Hepatocyte (in vitro differentiated cells): ENCODE measurements at regions not wholly inside any gene's neighbourhood (a gene's known extent, or its start where the extent isn't known, plus 50 kb on each side); places are given as distances from the start of the nearest gene placed in this dataset.

Experiments
- DNase-seq: peaks from one replicate; pipeline ENCODE4 v3.0.0-alpha.2; 2016; ENCODE audit warnings: low spot score
- H2AFZ ChIP-seq: fragments of 200-600 bp; sonication (generic); 2 replicates; pipeline ENCODE4 v1.6.0; 2016; ENCODE audit warnings: antibody characterized with exemption, mild to moderate bottlenecking
- H3K27ac ChIP-seq: fragments of 200-600 bp; sonication (generic); 2 replicates; pipeline ENCODE4 v1.5.1; 2016; ENCODE audit warnings: mild to moderate bottlenecking
- H3K27me3 ChIP-seq: fragments of 200-600 bp; sonication (generic); 2 replicates; pipeline ENCODE4 v1.6.1; 2016
- H3K36me3 ChIP-seq: fragments of 200-600 bp; sonication (generic); replicated peaks from 2 replicates; pipeline ENCODE4 v1.5.1; 2016; ENCODE audit warnings: low read depth; ENCODE audit not compliant: insufficient read depth
- H3K4me1 ChIP-seq: fragments of 200-600 bp; sonication (generic); 2 replicates; pipeline ENCODE4 v1.5.1; 2016; ENCODE audit warnings: mild to moderate bottlenecking, moderate library complexity; ENCODE audit not compliant: insufficient read depth
- H3K4me2 ChIP-seq: fragments of 200-600 bp; sonication (generic); 2 replicates; pipeline ENCODE4 v1.6.0; 2016
- H3K4me3 ChIP-seq: fragments of 200-600 bp; sonication (generic); 2 replicates; pipeline ENCODE4 v1.5.1; 2016; ENCODE audit warnings: mild to moderate bottlenecking
- H3K79me2 ChIP-seq: fragments of 200-600 bp; sonication (generic); 2 replicates; pipeline ENCODE4 v1.6.0; 2017; ENCODE audit warnings: mild to moderate bottlenecking
- H3K9me2 ChIP-seq: fragments of 200-600 bp; sonication (generic); replicated peaks from 2 replicates; pipeline ENCODE4 v1.6.0; 2017; ENCODE audit warnings: mild to moderate bottlenecking; ENCODE audit not compliant: insufficient read depth
- H3K9me3 ChIP-seq: fragments of 200-600 bp; sonication (generic); 2 replicates; pipeline ENCODE4 v1.5.1; 2016; ENCODE audit warnings: low read depth, mild to moderate bottlenecking
- H4K20me1 ChIP-seq: fragments of 200-600 bp; sonication (generic); 2 replicates; pipeline ENCODE4 v1.6.0; 2016; ENCODE audit warnings: mild to moderate bottlenecking; ENCODE audit not compliant: insufficient read depth, poor library complexity, severe bottlenecking
- EZH2 ChIP-seq: fragments of 200-600 bp; sonication (generic); IDR thresholded peaks from 2 replicates; pipeline ENCODE4 v1.6.1; 2016; ENCODE audit warnings: antibody characterized with exemption, mild to moderate bottlenecking, borderline replicate concordance
- EZH2phosphoT487 ChIP-seq: fragments of 200-600 bp; sonication (generic); IDR thresholded peaks from one replicate; pipeline ENCODE4 v1.6.1; 2018; ENCODE audit warnings: antibody characterized with exemption, mild to moderate bottlenecking, low read depth, moderate library complexity; ENCODE audit not compliant: unreplicated experiment, severe bottlenecking
- WGBS: methylation state at CpG from one replicate; pipeline ENCODE4 v1.1.6; 2016; ENCODE audit warnings: low lambda C conversion rate; ENCODE audit errors: missing lambda C conversion rate; 5-methylcytosine and 5-hydroxymethylcytosine counted together
- TF ChIP-seq, protein P1 (sequence below): fragments of 200-600 bp; sonication (generic); IDR thresholded peaks from 2 replicates; pipeline ENCODE4 v1.5.1; 2016; ENCODE audit warnings: antibody characterized with exemption, mild to moderate bottlenecking; ENCODE audit not compliant: poor library complexity

DNA sequence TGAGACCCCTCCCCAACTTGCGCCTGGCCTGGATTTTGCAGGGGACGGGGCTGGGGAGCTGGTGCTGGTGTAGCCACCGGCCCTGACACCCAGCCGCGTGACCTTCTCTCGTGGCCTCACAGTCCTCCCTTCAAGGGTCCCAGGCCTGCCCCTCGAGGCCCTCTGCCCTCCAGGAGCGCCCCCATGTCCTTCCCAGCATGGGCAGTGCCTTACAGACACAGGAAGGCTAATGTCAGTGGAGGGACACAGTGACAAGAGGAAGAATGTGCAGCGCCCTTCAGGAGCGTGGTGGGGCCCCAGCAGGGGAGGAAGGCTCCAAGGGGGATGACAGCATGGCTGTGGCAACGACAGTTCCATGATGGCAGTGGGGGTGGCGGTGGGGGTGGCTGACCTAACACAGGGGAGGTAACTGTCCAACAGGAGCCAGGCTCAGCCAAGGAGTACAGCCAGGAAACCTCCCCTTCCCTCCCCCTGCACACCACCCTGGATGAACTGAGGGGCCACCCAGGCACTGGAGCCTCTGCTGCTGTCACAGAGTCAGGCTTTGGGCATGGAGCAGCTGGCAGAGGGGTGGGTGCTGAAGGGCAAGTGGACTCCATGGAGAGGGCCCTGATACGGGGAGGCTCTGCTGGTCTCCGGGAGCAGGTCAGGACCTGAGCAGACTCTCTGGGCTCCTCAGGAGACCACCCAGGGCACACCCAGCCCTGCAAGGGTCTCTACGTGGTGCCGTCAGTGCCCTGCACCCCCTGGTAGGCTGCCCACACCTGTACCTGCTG, 76.0 kb upstream of the RET start:
- H3K4me3 ChIP-seq = no peak overlapping the region
- no peak overlapping the region for H2AFZ ChIP-seq
- whole genome bisulfite sequencing = 88% methylated on average over 16 of the region's 16 CpGs
- no peak for DNase-seq
- H3K79me2 ChIP-seq = no peaks in the 10 kb centered on the region
- H4K20me1 ChIP-seq = no peaks in the 10 kb centered on the region
- H3K4me1 ChIP-seq = no peaks in the 10 kb centered on the region
- H3K9me2 ChIP-seq = no peaks in the 10 kb centered on the region
- H3K27me3 ChIP-seq = no peaks in the 10 kb centered on the region
- H3K4me2 ChIP-seq = no peak overlapping the region
- no peaks in the 10 kb centered on the region for H3K36me3 ChIP-seq
- no peak overlapping the region for H3K27ac ChIP-seq
- H3K9me3 ChIP-seq = no peaks in the 10 kb centered on the region
- TF ChIP-seq EZH2 (no peak), EZH2phosphoT487 (no peak)
- TF ChIP-seq, protein P1, sequence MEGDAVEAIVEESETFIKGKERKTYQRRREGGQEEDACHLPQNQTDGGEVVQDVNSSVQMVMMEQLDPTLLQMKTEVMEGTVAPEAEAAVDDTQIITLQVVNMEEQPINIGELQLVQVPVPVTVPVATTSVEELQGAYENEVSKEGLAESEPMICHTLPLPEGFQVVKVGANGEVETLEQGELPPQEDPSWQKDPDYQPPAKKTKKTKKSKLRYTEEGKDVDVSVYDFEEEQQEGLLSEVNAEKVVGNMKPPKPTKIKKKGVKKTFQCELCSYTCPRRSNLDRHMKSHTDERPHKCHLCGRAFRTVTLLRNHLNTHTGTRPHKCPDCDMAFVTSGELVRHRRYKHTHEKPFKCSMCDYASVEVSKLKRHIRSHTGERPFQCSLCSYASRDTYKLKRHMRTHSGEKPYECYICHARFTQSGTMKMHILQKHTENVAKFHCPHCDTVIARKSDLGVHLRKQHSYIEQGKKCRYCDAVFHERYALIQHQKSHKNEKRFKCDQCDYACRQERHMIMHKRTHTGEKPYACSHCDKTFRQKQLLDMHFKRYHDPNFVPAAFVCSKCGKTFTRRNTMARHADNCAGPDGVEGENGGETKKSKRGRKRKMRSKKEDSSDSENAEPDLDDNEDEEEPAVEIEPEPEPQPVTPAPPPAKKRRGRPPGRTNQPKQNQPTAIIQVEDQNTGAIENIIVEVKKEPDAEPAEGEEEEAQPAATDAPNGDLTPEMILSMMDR = no peak

DNA sequence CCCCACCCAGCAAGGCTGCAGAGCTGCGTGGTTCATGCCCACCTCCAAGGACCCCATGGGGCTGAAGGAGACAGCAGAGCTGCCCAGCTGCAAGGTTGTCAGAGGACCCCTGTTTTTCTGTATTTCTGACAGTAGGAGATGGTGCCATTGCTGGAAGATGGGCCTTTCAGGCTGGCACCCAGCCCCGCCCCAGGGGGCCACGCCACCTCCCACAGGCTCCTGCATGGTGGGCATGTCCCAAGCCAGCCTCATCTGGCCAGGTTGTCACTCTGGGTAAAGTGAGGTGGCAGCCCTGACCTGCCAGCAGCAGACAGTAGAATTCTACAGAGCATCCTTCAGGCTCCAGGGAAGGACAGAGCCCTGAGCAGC, 75.5 kb upstream of the RET start:
- no peak for DNase-seq
- H3K4me3 ChIP-seq = no peak overlapping the region
- no peak for TF ChIP-seq EZH2
- TF ChIP-seq EZH2phosphoT487 = no peak
- no peaks in the 10 kb centered on the region for H3K9me3 ChIP-seq
- no peaks in the 10 kb centered on the region for H3K4me1 ChIP-seq
- no peaks in the 10 kb centered on the region for H3K36me3 ChIP-seq
- no peak overlapping the region for H2AFZ ChIP-seq
- no peaks in the 10 kb centered on the region for H4K20me1 ChIP-seq
- H3K79me2 ChIP-seq = no peaks in the 10 kb centered on the region
- no peak overlapping the region for H3K27ac ChIP-seq
- no peak overlapping the region for H3K4me2 ChIP-seq
- no peaks in the 10 kb centered on the region for H3K27me3 ChIP-seq
- no peaks in the 10 kb centered on the region for H3K9me2 ChIP-seq
- WGBS = 92% methylated on average over 3 of the region's 3 CpGs

DNA sequence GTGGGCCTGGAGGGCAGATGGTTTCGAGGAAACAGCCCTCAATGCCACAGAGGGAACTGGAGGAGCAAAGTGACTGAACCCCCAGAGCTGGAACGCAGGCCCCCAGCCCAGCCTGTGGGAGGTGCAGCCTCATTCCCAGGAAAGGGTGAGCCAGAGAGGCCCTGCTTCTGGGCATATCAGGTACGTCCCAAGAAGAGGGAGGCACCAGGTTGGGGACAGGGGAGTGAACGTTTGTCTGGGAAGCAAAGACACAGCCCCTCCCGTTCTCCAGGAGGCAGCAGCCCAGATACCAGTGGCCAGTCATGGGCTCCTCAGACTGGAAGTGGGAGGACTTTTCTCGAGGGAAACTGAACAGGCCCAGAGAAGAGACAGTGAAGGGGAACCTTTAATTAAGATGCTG, 74.3 kb upstream of the RET start:
- no peak overlapping the region for H3K4me2 ChIP-seq
- TF ChIP-seq EZH2 (no peak), EZH2phosphoT487 (no peak)
- TF ChIP-seq, protein P1 = no peak
- H3K9me2 ChIP-seq = no peaks in the 10 kb centered on the region
- H2AFZ ChIP-seq = no peak overlapping the region
- H3K27me3 ChIP-seq = no peaks in the 10 kb centered on the region
- no peaks in the 10 kb centered on the region for H3K9me3 ChIP-seq
- H3K4me1 ChIP-seq = no peaks in the 10 kb centered on the region
- no peaks in the 10 kb centered on the region for H4K20me1 ChIP-seq
- 70% methylated on average over 6 of the region's 6 CpGs for WGBS
- no peaks in the 10 kb centered on the region for H3K79me2 ChIP-seq
- no peak overlapping the region for H3K4me3 ChIP-seq
- no peaks in the 10 kb centered on the region for H3K36me3 ChIP-seq
- no peak overlapping the region for H3K27ac ChIP-seq
- DNase-seq = no peak

DNA sequence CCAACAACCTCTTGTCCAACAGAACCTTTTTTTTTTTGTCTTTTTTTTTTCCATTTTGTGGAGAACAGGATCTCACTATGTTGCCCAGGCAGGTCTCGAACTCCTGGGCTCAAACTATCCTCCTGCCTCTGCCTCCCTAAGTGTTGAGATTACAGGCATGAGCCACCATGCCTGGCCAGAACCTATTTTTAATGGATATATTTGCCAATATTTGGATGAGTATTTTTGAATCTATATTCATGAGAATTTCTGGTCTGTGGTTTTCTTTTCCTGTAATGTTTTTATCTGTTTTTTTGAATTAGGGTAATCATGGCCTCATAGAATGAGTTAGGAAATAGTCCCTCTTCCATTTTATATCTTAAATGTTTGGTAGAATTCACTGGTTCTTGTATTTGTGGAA, 70.4 kb upstream of the RET start:
- TF ChIP-seq, protein P1 = no peak
- no peak for TF ChIP-seq EZH2phosphoT487
- TF ChIP-seq EZH2 = no peak
- H3K4me3 ChIP-seq = no peak overlapping the region
- H3K36me3 ChIP-seq = no peaks in the 10 kb centered on the region
- H3K27me3 ChIP-seq = no peaks in the 10 kb centered on the region
- H3K4me1 ChIP-seq = no peaks in the 10 kb centered on the region
- H2AFZ ChIP-seq = no peak overlapping the region
- H3K79me2 ChIP-seq = no peaks in the 10 kb centered on the region
- no peak overlapping the region for H3K4me2 ChIP-seq
- H4K20me1 ChIP-seq = no peaks in the 10 kb centered on the region
- H3K9me3 ChIP-seq = no peaks in the 10 kb centered on the region
- 75% methylated on average over 1 of the region's 1 CpG for WGBS
- no peak for DNase-seq
- no peak overlapping the region for H3K27ac ChIP-seq
- H3K9me2 ChIP-seq = no peaks in the 10 kb centered on the region
